Gastrocnemius medialis (tissue), 4 donors: ENCODE measurements at regions not wholly inside any gene's neighbourhood (a gene's known extent, or its start where the extent isn't known, plus 50 kb on each side); places are given as distances from the start of the nearest gene placed in this dataset.

Experiments
- ATAC-seq, 2 donors: fragments of 150-250 bp; one replicate each; pipeline ENCODE4 v1.9.1; 2016
- DNase-seq, 2 donors: peaks; one replicate each; pipeline ENCODE4 v3.0.0-alpha.2; 2019
- H3K27ac ChIP-seq, 4 donors: fragments of 200-600 bp; sonication (generic); 1 replicate in 1 of 4; 2 replicates in 3 of 4; pipeline ENCODE4 v1.5.1; 2016 to 2018; ENCODE audit warnings: mild to moderate bottlenecking in 2 of 4, moderate library complexity in 1 of 4
- H3K27me3 ChIP-seq, 3 donors: fragments of 200-600 bp; sonication (generic) in 2 of 3; 1 replicate in 1 of 3; 2 replicates in 2 of 3; pipeline versions ENCODE4 v1.5.1 to v1.6.0; 2016 to 2019; ENCODE audit warnings: mild to moderate bottlenecking in 1 of 3, moderate library complexity in 1 of 3
- H3K36me3 ChIP-seq, 2 donors: fragments of 200-600 bp; sonication (generic) in 1 of 2; one replicate each; pipeline ENCODE4 v1.5.1; 2017 to 2018
- H3K4me1 ChIP-seq, 2 donors: fragments of 200-600 bp; sonication (generic) in 1 of 2; one replicate each; pipeline ENCODE4 v1.5.1; 2016 to 2017; ENCODE audit warnings: mild to moderate bottlenecking in 2 of 2
- H3K4me3 ChIP-seq, 4 donors: fragments of 200-600 bp; sonication (generic) in 3 of 4; 1 replicate in 1 of 4; 2 replicates in 3 of 4; pipeline ENCODE4 v1.5.1; 2016 to 2019; ENCODE audit warnings: mild to moderate bottlenecking in 2 of 4
- H3K9me3 ChIP-seq, 3 donors: fragments of 200-600 bp; sonication (generic) in 2 of 3; 1 replicate in 1 of 3; 2 replicates in 2 of 3; pipeline ENCODE4 v1.5.1; 2016 to 2019
- CTCF ChIP-seq, 5 experiments: fragments of 450-650 bp in 3 of 5; fragments of 200-600 bp in 2 of 5; sonication (generic) in 2 of 5; IDR thresholded peaks in 4 of 5; conservative IDR thresholded peaks in 1 of 5; 1 replicate in 4 of 5; 2 replicates in 1 of 5; pipeline ENCODE4 v1.5.1; 2016 to 2019; ENCODE audit warnings: antibody characterized with exemption in 5 of 5, mild to moderate bottlenecking in 3 of 5, moderate library complexity in 3 of 5
- POLR2A ChIP-seq, 2 donors: fragments of 450-650 bp; IDR thresholded peaks; one replicate each; pipeline ENCODE4 v1.6.1; 2017; ENCODE audit warnings: antibody characterized with exemption in 2 of 2, mild to moderate bottlenecking in 2 of 2, moderate library complexity in 2 of 2
- in situ Hi-C, 4 donors: fragments of 200-750 bp; cut with MboI; loops; one replicate each; pipeline versions ENCODE4 v1.15.0 to v1.8.0; 2017; ENCODE audit warnings: low sequenced_read_pairs in 4 of 4
- intact Hi-C: fragments of 100-400 bp; cut with DNase I; formaldehyde crosslinking; loops from one replicate; pipeline ENCODE4 v1.15.1; 2023; ENCODE audit warnings: low total_unique reads

GRCh38 chr13:90222758-90223157 is 1124.7 kb upstream of the MIR17HG start:
- no peaks in the 10 kb centered on the region for H3K9me3 ChIP-seq
- no peak for DNase-seq
- intact Hi-C loops = no loop called here

DNA sequence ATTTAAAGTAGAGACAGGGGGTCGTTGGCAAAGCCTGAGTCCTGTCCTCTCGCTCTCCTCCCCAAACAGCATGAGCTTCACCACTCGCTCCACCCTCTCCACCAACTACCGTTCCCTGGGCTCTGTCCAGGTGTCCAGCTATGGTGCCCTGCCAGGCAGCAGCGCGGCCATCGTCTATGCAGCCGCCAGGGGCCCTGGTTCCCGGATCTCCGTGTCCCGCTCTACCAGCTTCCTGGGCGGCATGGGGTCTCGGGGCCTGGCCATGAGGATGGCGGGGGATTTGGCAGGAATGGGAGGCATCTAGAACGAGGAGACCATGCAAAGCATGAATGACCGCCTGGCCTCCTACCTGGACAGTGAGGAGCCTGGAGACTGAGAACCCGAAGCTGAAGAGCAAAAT is 1117.2 kb upstream of the MIR17HG start:
- Histone ChIP-seq H3K9me3 (no peaks in the 10 kb centered on the region), H3K27ac (no peak overlapping the region), H3K4me3 (no peak overlapping the region), H3K4me1 (no peaks in the 10 kb centered on the region), H3K36me3 (no peaks in the 10 kb centered on the region), H3K27me3 (no peaks in the 10 kb centered on the region)
- DNase-seq (no peak), ATAC-seq (no peak)
- in situ Hi-C loops = no loop called here
- intact Hi-C loops = no loop called here
- TF ChIP-seq CTCF (IDR thresholded peaks at IDR 0.05 in 4 of 5, conservative IDR thresholded peaks at IDR 0.05 in 1 of 5) (no peak), POLR2A (IDR thresholded peaks at IDR 0.05) (no peak)

More at GRCh38 chr13:90222758-90223157, 1124.7 kb upstream of the MIR17HG start:
- Histone ChIP-seq H3K36me3 (no peaks in the 10 kb centered on the region), H3K27ac (no peak overlapping the region), H3K4me1 (no peaks in the 10 kb centered on the region), H3K27me3 (no peaks in the 10 kb centered on the region), H3K4me3 (no peak overlapping the region)
- no peak for ATAC-seq
- TF ChIP-seq POLR2A (IDR thresholded peaks at IDR 0.05) (no peak), CTCF (IDR thresholded peaks at IDR 0.05 in 4 of 5, conservative IDR thresholded peaks at IDR 0.05 in 1 of 5) (no peak)
- in situ Hi-C loops = no loop called here

GRCh38 chr13:90232291-90232690 is 1115.2 kb upstream of the MIR17HG start:
- intact Hi-C loops = no loop called here
- Histone ChIP-seq H3K36me3 (no peaks in the 10 kb centered on the region), H3K27me3 (no peaks in the 10 kb centered on the region), H3K4me1 (no peaks in the 10 kb centered on the region), H3K4me3 (no peak overlapping the region), H3K27ac (no peak overlapping the region), H3K9me3 (no peaks in the 10 kb centered on the region)
- DNase-seq (no peak), ATAC-seq (no peak)
- in situ Hi-C loops = no loop called here
- TF ChIP-seq CTCF (IDR thresholded peaks at IDR 0.05 in 4 of 5, conservative IDR thresholded peaks at IDR 0.05 in 1 of 5) (no peak), POLR2A (IDR thresholded peaks at IDR 0.05) (no peak)

- Histone ChIP-seq H3K9me3 (no peaks in the 10 kb centered on the region), H3K27me3 (no peaks in the 10 kb centered on the region), H3K4me3 (no peak overlapping the region), H3K4me1 (no peaks in the 10 kb centered on the region), H3K27ac (no peak overlapping the region), H3K36me3 (no peaks in the 10 kb centered on the region)
- ATAC-seq = no peak
- no peak for DNase-seq
- intact Hi-C loops (no loop called here), in situ Hi-C loops (no loop called here)
- TF ChIP-seq POLR2A (IDR thresholded peaks at IDR 0.05) (no peak), CTCF (IDR thresholded peaks at IDR 0.05 in 4 of 5, conservative IDR thresholded peaks at IDR 0.05 in 1 of 5) (no peak)
Measured at GRCh38 chr13:90233933-90234672, 1113.4 kb upstream of the MIR17HG start.

DNA sequence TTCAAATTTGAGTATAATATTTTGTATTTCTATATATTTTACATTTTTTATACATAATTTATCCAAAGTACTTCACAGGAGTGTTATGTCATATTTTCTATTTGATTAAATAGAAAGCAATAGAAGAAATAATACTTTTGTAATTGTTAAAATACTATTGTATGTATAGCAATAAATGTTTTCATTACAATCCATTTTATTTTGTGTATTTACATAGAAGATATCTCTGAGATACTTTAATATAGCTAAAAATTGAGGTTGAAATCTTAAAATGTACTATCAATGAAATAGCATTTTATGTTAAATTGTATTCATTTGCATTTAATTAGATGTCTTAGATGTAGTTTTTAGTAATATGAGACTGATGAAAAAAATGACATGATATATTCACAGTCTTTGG is 1109.6 kb upstream of the MIR17HG start:
- H3K27ac ChIP-seq = no peak overlapping the region
- H3K36me3 ChIP-seq = no peaks in the 10 kb centered on the region
- no peaks in the 10 kb centered on the region for H3K4me1 ChIP-seq
- DNase-seq (no peak), ATAC-seq (no peak)
- H3K9me3 ChIP-seq = no peaks in the 10 kb centered on the region
- intact Hi-C loops = no loop called here
- no peaks in the 10 kb centered on the region for H3K27me3 ChIP-seq
- no peak overlapping the region for H3K4me3 ChIP-seq
- TF ChIP-seq POLR2A (IDR thresholded peaks at IDR 0.05) (no peak), CTCF (IDR thresholded peaks at IDR 0.05 in 4 of 5, conservative IDR thresholded peaks at IDR 0.05 in 1 of 5) (no peak)
- in situ Hi-C loops = no loop called here
